HL-60 (cell line): ENCODE measurements at regions not wholly inside any gene's neighbourhood (a gene's known extent, or its start where the extent isn't known, plus 50 kb on each side); places are given as distances from the start of the nearest gene placed in this dataset.

ENCODE experiments used
- DNase-seq, 2 experiments: peaks; one replicate each; pipeline ENCODE4 v3.0.0-alpha.2; 2010 to 2020; ENCODE audit warnings: low read depth in 1 of 2, low spot score in 1 of 2
- H3K27ac ChIP-seq: fragments of 250-450 bp; sonication (Bioruptor Pico); replicated peaks from 2 replicates; pipeline ENCODE4 v1.5.1; 2020; ENCODE audit warnings: mild to moderate bottlenecking, moderate library complexity
- H3K27me3 ChIP-seq: fragments of 250-450 bp; sonication (Bioruptor Pico); 2 replicates; pipeline ENCODE4 v1.5.1; 2021; ENCODE audit warnings: mild to moderate bottlenecking, moderate library complexity; ENCODE audit not compliant: insufficient read depth, poor library complexity, severe bottlenecking
- H3K4me3 ChIP-seq: replicated peaks from 2 replicates; pipeline ENCODE4 v1.5.1; 2011; ENCODE audit warnings: mild to moderate bottlenecking, control low read depth, low read length; ENCODE audit not compliant: insufficient read depth
- GABPA ChIP-seq: IDR thresholded peaks from 2 replicates; pipeline ENCODE4 v1.6.1; 2012; ENCODE audit warnings: low read depth
- POLR2AphosphoS5 ChIP-seq: IDR thresholded peaks from 2 replicates; pipeline ENCODE4 v1.6.1; 2012; ENCODE audit warnings: low read depth
- SPI1 ChIP-seq: IDR thresholded peaks from 2 replicates; pipeline ENCODE4 v1.6.1; 2012; ENCODE audit warnings: low read depth, mild to moderate bottlenecking, borderline replicate concordance
- TF ChIP-seq, protein P1 (sequence below): IDR thresholded peaks from one replicate; pipeline ENCODE4 v1.5.1; 2011; ENCODE audit warnings: low read length, control low read depth, inconsistent platforms; ENCODE audit not compliant: insufficient read depth
- TF ChIP-seq, protein P2 (sequence below): IDR thresholded peaks from 2 replicates; pipeline ENCODE4 v1.6.1; 2012; ENCODE audit warnings: low read depth; ENCODE audit not compliant: insufficient replicate concordance

DNA sequence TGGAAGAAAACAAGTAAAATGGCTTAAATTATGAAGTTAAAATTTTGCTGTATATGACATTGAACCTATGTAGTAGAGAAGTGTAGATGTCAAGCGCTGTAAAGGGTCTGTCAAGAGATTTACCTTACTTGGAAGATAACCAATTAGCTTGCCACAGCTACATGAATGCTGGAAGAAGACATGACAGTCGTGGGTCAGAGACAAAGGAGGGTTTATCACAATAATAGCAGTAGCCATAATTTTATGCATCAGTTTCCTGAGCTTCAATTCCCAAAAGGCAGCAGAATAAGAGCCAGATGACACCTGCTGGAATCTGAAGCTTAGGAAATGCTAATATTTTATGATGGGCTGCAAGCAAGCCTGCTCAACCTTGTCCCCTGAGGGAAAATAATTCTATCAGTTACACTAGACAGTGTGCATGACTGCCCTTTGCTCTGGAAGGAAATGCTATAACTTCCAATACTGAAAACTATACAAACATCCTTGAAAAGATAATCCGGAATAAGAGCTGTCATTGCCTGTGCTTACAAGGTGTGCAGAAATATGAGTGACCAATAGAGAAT, 292.9 kb downstream of the PRDM5 start:
- H3K4me3 ChIP-seq = no peak overlapping the region

DNA sequence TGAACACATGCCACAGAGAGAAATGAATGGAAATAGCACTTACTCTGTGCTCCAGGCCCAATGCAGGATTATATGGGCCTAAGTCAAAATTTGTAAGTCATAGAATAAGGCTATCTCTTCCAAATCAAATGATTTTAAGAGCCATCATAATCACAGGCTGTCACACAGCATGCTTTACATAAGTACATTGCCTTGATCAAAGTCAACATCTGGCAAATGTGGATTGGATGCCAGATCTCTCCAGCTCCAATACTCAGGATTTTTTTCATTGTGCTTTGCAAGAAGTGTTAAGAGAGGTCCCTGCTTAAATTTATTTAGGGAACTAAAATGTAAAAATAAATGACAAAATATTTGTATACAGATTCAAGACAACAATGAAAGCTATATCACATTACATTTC, 299.9 kb downstream of the PRDM5 start:
- H3K27me3 ChIP-seq = no peaks in the 10 kb centered on the region
- H3K4me3 ChIP-seq = no peak overlapping the region
- DNase-seq = no peak

More for the DNA sequence above, 292.9 kb downstream of the PRDM5 start:
- TF ChIP-seq GABPA (no peak), POLR2AphosphoS5 (no peak), SPI1 (no peak)
- TF ChIP-seq, protein P1, sequence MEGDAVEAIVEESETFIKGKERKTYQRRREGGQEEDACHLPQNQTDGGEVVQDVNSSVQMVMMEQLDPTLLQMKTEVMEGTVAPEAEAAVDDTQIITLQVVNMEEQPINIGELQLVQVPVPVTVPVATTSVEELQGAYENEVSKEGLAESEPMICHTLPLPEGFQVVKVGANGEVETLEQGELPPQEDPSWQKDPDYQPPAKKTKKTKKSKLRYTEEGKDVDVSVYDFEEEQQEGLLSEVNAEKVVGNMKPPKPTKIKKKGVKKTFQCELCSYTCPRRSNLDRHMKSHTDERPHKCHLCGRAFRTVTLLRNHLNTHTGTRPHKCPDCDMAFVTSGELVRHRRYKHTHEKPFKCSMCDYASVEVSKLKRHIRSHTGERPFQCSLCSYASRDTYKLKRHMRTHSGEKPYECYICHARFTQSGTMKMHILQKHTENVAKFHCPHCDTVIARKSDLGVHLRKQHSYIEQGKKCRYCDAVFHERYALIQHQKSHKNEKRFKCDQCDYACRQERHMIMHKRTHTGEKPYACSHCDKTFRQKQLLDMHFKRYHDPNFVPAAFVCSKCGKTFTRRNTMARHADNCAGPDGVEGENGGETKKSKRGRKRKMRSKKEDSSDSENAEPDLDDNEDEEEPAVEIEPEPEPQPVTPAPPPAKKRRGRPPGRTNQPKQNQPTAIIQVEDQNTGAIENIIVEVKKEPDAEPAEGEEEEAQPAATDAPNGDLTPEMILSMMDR = no peak
- TF ChIP-seq, protein P2, sequence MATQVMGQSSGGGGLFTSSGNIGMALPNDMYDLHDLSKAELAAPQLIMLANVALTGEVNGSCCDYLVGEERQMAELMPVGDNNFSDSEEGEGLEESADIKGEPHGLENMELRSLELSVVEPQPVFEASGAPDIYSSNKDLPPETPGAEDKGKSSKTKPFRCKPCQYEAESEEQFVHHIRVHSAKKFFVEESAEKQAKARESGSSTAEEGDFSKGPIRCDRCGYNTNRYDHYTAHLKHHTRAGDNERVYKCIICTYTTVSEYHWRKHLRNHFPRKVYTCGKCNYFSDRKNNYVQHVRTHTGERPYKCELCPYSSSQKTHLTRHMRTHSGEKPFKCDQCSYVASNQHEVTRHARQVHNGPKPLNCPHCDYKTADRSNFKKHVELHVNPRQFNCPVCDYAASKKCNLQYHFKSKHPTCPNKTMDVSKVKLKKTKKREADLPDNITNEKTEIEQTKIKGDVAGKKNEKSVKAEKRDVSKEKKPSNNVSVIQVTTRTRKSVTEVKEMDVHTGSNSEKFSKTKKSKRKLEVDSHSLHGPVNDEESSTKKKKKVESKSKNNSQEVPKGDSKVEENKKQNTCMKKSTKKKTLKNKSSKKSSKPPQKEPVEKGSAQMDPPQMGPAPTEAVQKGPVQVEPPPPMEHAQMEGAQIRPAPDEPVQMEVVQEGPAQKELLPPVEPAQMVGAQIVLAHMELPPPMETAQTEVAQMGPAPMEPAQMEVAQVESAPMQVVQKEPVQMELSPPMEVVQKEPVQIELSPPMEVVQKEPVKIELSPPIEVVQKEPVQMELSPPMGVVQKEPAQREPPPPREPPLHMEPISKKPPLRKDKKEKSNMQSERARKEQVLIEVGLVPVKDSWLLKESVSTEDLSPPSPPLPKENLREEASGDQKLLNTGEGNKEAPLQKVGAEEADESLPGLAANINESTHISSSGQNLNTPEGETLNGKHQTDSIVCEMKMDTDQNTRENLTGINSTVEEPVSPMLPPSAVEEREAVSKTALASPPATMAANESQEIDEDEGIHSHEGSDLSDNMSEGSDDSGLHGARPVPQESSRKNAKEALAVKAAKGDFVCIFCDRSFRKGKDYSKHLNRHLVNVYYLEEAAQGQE = no peak
- H3K27ac ChIP-seq = no peak overlapping the region
- H3K27me3 ChIP-seq = no peaks in the 10 kb centered on the region
- DNase-seq = no peak

DNA sequence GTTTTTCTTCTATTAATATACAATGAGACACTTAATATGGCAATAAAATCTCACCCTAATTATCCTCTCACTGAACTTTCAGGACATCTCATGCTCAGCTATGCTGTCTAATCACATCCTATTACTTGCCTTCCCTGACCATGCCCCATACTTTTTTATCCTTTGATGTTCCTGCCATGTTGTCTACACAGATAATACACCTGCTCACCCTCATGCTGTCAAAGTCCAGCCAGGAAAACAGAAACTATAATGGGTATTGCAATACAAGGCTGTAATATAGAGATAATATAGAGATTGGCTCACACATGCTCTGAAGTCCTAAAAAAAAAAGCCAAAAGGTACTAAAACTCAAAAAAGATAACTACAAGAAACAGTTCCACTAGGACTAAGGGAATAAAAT, 305.4 kb downstream of the PRDM5 start:
- TF ChIP-seq, protein P1 = no peak
- TF ChIP-seq SPI1 = no peak
- no peak for TF ChIP-seq GABPA
- TF ChIP-seq, protein P2 = no peak
- no peak for TF ChIP-seq POLR2AphosphoS5

More for the DNA sequence above, 299.9 kb downstream of the PRDM5 start:
- TF ChIP-seq POLR2AphosphoS5 (no peak), SPI1 (no peak), GABPA (no peak)
- TF ChIP-seq, protein P1 = no peak
- TF ChIP-seq, protein P2 = no peak
- H3K27ac ChIP-seq = no peak overlapping the region

More for the DNA sequence above, 305.4 kb downstream of the PRDM5 start:
- no peak for DNase-seq
- no peak overlapping the region for H3K27ac ChIP-seq
- H3K27me3 ChIP-seq = no peaks in the 10 kb centered on the region
- H3K4me3 ChIP-seq = no peak overlapping the region
